ENCODE measurements at regions not wholly inside any gene's neighbourhood (a gene's known extent, or its start where the extent isn't known, plus 50 kb on each side); places are given as distances from the start of the nearest gene placed in this dataset.

DNA sequence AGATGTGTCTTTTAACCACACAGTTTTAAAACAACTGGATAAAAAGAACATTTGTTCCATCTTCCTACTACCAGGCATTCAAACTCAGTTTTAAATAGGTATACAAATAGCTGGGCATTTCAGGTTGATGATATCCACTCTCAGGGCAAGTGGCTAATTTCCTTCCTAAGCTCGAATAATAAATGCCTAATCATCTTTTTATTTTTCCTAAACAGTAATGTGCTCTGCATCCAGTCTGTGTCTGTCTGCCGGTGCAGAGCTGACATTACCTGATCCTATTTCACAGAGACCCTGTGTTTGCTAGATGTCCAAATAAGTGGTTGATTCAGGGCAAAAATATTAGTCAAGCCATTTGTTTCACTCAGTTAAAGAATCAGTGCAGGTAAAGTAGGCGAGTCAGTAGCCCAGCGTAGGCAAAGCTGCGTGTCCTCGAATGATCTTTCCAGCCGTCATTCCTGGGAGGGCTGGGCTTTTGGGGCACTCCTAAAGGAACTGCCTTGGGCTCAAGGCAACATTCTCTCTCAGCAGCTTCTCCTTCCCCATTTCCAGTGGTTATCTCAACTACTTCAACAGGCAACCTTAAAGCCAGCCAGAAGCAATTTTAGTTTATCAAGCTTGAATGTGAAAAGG lies 74.2 kb upstream of the BMP2 start:
- no peak for DNase-seq (ENCODE audit: low spot score)

DNA sequence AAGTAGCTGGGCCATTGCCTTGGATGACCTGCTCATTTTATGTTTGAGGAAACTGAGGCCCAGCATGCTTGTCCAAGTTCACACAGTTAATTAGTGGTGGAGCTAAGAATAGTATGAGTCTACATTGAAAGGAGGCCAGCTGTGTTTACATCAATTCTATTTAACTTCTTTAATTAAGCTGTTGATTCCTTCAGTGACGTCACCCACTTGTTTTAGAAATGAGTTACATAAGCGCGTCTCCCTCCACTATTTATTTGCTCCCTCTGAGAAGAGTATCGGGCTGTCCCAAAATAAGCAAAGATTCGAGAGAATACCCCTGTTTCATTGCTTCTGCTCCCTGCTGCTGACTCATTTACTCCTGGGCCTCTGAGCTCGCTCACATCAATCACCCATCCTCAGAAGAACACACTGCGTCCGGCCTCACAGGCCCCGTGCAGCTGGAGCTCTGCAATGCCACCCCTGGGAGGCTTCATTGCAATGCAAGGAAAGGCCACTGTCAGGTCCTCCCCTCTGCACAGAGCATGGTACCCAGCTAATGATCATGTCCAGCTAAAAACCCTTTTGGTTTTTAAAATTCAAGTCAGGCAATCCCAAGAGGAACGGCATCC lies 74.8 kb upstream of the BMP2 start:
- DNase-seq (ENCODE audit: low spot score): no peak

DNA sequence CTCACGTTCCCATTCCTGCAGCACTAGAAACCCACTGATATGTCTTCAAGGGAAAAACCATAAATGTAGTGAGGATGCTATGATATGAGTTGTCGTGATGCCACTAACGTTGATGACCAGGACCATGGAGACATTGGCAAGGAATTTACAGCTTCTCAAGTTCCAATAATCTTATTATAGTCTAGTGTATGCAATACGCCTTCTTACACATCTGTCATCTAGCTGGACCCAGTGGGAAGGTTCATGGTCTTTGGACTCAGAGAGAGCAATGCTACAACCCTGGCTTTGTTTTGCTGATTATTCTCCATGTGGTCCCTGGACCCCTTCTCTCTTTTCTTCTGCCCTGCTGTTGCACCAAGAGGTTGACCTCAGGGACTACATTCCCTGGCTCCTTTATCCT lies 76.0 kb upstream of the BMP2 start:
- no peak for DNase-seq (ENCODE audit: low spot score)

DNA sequence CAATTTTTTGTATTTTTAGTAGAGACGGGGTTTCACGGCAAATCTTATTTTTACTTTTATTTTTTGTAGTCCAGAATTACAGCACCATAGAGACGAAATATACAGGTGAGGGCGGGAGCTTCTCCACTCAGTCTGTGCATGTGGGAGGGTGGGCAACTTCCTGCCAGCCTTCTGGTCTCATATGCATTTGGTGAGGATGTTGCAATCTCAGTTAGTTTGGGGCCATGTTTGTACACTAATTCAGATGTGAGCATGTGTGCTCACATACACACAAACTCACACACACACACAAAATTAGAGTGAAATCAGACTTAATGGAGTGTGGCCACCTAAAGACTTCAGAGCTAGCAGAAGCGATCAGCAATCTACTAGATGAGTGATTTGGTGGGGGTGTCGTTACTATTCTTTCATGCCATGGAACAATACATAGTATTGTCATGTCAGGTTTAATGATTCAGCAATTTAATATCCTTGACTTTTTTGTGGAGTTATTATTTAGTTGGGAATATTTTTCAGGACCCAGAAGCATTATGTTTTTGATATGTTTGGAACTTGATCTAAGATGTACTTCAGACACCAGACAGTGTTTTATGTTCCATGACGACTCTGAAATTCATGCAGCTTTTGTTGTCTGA lies 78.0 kb upstream of the BMP2 start:
- no peak for DNase-seq (ENCODE audit: low spot score)

DNA sequence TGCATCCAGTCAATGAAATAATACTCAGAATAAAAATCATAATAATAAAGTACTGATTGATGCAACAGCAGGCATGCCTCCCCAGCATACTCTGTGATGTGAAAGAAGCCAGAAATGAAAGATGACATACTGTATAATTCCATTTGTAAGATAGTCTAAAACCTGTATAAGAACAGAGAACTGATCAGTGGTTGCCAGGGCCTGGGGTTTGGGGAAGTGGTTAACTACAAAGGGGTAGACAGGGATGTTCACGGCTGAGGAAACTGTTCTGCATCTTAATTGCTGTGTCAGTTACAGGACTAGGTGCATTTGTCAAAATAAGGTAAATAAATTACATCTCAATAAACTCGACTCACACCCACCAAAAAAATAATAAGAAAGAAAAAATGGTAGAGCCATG lies 81.3 kb upstream of the BMP2 start:
- DNase-seq (ENCODE audit: low spot score): no peak

DNA sequence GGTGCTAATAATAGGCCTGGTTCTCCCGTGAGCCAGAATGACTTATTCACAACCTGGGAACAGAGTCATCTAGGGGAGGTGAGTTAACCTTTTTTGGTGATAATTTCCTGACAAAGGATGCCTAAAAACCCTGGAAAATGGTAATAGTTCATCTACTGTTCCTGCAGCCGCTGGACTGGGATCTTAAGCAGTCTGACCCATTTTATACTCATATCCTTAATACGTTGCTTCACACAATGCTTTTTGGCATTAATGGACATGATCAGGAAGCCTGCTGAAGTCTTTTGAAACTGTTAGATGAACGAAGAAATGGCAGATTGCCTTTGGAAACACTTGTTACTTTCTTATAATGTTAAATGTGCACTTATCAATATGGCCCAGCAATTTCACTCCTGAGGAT lies 81.9 kb upstream of the BMP2 start:
- no peak for DNase-seq (ENCODE audit: low spot score)

DNA sequence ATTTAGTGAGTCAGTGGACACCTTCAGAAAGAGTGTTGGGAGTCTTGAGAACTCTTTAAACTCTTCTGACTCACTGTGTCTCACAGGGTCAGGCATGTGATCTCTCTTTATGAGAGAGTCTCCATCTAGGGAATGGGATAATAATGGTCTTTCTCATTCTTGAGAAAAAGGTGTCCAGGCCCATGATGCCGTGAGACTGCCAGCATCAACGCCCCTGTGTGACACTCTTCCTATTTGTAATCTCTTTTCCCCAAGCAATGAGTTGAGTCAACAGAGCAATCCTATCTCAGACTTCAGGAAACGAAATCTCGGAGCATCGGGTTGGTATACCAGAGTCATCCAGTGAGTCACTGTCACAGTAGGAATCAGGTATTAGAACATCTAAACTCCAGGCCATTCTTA lies 82.3 kb upstream of the BMP2 start:
- DNase-seq (ENCODE audit: low spot score): no peak

DNA sequence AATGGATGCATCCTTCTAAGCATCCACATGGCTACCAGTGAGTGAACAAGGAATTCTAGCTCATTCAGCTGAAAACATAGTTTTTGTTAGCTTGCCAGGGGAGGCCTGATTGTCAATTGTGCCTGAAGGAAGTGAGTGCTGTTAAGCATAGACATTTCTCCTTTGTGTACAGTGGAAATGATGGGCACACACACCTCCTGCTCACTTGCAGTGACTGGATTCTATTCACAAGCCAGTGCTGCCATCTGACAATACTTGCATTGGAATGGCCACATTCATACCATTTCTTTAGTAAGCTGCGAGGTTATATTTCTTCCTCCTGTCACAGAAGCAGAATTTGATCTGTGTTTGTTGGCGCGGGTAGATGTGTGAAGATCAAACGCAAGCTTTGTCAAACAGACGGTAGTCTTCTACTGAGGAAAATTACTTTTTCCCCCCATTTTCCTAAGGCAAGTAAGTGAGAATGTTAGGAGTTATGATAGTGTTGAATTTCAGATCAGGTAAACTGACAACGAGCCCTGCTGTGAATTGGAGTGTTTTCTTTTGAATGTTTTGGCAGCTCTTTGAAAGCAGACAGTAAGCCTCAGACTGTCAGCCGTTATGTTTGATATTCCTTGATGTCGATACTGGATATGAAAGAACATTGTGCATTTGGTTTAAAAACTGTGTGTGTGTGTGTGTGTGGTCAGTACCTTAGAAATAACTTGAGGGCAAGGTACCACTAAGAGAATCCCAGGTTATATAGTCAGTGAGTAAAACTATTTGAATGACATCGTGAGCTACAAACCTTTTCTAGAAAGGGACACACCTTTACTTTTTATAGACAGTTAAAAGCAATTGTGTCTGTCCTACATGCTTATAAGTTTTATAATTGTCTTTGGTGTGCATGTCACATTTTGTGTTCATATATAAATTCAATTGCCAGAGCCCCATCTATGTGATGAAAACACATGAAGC lies 84.2 kb upstream of the BMP2 start:
- DNase-seq (ENCODE audit: low spot score): no peak

DNA sequence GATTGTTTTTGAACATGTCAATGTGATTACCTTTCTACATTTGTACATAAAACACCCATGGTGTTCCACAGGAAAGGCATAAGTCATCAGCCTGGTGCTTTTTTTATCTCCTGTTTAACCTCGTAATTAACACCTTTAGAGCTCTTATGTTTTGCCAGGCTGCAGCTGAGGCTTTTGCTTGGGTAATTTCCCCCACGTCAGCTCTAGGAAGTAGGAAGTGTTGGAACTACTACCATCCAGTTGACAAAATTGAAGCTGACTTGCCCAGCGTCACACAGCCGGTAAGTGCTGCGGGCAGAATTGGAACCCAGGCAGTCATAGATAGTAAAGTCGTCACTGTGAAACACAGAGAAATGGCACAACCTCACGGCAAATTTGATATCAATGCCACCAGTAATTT lies 86.6 kb upstream of the BMP2 start:
- no peak for DNase-seq (ENCODE audit: low spot score)

DNA sequence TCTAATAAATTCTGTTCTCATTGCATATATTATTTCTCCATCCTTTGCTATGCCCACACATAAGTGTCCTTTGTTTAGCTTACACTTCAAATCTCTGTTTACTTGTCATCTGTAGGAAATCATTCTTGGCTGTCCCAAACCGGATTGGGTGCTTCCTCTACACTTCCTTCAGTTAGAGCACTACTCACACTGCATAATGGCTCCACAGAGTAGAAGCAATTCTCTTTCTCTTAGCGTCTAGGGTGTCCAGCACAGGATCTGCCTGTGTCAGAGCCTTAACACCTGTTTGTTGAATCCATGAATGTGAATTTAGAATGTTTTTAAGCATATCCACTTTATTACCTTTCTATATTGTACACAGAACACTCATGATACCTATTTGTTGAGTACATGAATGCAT lies 87.0 kb upstream of the BMP2 start:
- DNase-seq (ENCODE audit: low spot score): no peak

DNA sequence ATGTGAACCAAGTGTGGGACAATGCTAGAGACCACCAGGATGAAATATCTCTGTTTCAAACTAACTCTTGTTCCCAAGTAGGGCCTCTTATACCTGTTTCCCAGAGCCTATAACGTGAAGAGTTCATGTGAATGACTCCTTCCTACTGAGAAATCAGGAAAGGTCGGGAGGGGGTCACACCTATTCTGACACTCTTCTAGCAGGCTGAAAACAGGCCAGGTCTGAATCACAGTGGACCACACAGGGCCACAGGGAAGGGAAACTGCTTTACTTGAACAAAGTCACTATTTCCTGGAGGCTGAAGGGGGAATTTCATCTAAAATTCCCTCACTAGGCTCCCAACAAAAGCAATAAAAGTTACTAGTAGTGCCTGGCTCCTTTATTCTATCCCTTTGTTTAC lies 88.4 kb upstream of the BMP2 start:
- no peak for DNase-seq (ENCODE audit: low spot score)

DNA sequence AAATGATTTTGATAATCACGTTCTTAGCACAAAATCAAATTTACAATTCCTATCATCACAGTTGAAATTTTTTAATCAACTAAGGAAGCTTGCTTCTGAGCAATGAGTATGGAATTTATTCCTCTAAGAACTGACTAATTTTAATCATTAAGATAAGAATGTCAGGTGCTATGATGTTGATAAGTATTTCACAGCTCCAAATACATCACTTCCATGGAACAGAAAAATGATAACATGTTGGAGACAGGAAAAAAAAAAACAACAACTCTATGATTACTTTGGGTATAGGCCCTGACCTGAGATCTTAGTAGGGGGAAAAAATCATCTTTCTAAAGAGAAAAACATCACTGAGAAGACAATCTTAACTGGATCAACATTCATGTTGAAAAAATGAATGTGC lies 89.4 kb upstream of the BMP2 start:
- no peak for DNase-seq (ENCODE audit: low spot score)

DNA sequence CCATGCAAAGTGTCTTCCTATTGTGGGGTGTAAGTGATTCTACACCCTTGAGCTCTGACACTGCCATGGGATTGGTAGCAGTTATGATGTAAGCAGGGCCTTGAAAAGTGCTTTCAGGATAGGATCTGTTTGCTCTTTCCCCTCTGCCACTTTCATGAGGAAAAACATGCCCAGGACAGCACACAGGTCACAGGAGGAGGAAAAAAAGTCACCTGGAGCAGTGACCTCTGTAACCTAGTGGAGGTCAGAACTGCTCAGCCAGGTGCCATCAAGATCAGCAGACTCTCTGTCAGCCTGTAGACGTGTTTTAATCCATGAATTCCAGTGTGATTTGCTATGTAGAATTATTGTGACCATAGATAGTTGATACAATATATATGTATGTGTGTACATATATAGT lies 92.7 kb upstream of the BMP2 start:
- no peak for DNase-seq (ENCODE audit: low spot score)

DNA sequence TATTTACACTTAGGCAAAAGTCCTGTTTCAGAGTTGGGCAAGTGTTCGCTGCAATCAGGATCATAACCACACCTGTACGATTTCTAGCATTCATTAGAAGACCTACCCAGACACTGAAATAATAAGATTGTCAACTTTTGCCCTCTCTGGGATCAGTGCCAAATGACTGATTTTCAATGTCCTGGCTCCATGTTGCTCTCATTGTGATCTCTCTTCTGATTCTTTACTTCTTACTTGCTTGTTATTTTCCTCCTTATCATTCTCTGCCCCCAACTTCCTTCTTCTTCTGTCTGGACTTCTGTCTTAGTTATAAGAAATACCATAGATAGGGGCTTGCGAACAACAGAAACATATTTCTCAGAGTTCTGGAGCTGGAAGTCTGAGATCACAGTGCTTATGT lies 94.4 kb upstream of the BMP2 start:
- DNase-seq (ENCODE audit: low spot score): peak; percentile 26

DNA sequence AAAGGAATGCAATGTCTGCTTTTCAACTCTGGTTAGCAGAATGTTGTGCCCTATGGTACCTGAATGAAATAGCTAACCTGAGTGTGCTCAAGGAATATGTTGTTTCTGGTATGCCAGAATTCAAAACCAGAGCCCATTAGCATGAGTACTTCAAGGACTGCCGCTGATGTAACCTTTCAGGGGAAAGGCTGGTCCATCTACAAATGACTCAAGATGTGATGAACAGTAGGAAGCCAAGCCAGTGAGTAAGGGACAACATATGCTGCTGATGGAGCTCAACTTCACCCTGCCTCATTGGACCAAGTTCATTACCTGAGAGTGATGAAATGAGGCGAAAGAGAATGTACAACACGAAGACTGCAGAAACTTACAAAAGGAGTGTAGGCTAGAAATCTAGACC lies 95.7 kb upstream of the BMP2 start:
- no peak for DNase-seq (ENCODE audit: low spot score)

DNA sequence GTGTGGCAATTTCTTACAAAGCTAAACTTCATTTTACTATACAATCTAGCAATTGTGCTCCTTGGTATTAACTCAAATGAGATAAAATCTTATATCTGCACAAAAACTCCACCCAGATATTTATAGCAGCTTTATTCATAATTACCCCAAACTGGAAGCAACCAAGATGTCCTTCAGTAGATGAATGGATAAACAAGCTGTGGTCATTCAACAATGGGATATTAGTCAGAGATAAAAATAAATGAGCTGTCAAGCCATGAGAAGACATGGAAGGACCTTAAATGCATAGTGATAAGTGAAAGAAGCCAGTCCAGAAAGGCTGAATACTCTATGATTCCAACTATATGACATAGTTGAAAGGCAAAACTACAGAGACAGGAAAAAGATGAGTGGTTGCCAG lies 98.9 kb upstream of the BMP2 start:
- DNase-seq (ENCODE audit: low spot score): no peak

DNA sequence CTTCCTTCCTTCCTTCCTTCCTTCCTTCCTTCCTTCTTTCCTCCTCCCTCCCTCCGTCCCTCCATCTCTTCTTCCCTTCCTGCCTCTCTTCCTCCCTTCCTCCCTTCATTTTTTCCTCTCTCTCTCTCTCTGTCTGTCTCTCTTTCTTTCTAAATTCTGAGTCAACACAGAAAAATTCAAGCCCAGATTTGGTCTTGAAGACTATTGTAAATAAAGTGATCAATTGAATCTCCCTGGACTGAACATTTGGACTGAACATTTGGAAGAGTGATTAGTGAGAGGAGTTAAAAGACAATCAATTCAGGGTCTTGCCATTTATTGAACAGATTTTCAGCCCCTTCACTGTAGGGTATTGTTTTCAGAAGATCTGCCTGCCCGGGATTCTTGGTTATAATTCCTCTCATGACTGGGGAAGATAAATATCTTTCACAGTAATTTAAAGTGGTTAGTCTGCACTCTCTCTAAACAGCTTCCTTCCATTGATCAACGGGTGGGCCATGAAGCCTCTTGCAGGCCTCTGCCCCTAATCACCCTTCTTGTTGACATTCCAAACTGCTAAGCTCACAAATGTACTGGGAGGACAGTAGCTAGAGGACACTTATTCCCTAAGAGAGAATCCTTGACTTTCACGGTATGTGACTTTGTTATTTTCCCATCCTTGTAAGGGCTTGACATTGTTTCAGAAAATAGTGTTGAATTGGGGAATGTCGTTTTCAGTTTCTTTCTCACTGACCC lies 101.7 kb upstream of the BMP2 start:
- no peak for DNase-seq (ENCODE audit: low spot score)

DNA sequence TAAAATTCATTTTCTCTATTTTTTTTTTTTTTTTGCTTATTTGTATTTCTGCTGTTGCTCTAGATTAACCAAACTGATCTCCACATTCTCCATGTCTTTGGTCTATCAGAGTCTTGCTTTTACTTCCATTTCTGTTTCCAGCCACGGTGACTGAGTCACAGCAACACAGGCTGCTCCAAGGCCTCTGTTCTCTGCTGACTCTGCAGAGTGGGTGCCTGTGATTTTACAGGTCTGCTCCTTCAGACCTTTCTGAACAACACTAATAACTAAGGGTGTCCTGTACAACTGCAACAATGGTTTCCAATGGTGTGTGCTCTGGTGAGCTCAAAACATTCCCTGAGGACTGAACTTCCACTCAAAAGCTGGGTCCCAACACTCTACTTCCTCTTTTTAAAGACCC lies 102.3 kb upstream of the BMP2 start:
- DNase-seq (ENCODE audit: low spot score): no peak

DNA sequence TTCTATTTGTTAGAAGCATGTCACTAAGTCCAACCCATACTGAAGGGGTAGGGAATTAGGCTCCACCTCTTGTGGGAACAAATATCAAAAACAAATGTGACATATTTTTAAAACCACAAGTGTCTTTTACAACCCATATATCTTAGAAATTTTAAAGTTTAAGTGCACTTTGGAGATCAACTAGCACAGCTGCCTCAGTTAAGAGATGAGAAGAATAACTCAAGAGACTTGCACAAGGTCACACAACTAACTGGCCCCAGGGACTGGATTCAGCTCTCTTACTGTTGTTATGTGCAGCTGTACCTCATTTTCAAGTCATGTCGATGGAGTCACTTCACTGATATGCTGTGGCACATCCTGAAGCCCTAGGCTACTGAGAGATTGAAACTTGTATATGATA lies 102.9 kb upstream of the BMP2 start:
- DNase-seq (ENCODE audit: low spot score): no peak

DNA sequence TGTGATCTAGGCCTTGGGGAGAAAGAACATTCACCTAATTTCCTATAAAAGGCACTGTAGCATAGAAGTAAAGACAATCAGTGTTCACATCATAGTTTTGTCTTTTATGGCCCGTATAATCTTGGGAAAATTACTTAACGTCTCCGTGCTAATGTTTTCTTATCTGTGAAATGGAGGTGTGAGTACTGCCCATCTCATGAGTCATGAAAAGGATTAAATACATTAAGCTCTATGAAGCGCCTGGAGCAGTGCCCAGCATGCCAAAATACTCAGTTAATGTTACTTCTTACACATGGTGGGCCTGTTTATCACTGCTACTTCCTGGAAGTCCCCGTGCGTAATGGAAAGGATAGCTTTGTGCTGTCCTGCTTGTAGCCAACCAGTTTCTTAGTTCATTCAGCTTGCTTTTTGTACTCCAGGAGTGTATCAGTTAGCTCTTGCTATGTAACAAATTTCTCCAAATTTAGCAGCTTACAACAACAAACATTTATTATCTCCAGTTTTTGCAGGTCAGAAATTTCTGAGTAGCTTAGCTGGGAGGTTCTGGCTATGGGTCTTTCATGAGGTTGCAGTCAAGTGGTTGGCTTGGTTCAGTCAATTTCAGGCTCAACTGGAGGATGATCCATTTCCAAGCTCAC lies 103.6 kb upstream of the BMP2 start:
- DNase-seq (ENCODE audit: low spot score): no peak

DNA sequence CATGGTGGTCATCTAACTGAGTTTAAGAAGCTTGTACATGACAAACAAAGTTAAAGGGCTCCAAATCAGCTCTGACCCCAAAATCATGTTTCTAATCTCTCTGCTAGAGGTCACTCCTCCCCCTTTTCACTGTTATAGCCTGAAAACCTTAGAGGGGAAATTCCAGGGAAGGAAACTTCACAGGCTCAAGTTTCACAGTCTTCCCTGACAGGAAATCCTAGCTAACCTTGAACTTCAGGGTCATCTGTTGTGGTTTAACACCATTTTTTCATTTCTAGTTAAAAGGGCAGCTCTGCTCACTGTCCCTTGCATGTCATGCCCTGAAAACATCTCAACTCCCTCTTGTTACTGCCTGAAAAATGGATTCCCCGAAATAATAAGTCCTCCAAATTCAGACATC lies 104.4 kb upstream of the BMP2 start:
- no peak for DNase-seq (ENCODE audit: low spot score)

All from mucosa of gallbladder (tissue), 1 donor.